Erythroblast (primary cell): ENCODE measurements at regions not wholly inside any gene's neighbourhood (a gene's known extent, or its start where the extent isn't known, plus 50 kb on each side); places are given as distances from the start of the nearest gene placed in this dataset.
"Not testable (repeated sequence)": the region's sequence is repeated elsewhere in the genome, so short reads cannot be mapped to it uniquely, and the experiment has no call there.

Experiments
- DNase-seq, 2 experiments: peaks; one replicate each; lab custom pipeline; 2025; lab: John Stamatoyannopoulos, UW
- GATA1 ChIP-seq: IDR thresholded peaks from 2 replicates; pipeline ENCODE4 v1.6.1; 2011; ENCODE audit warnings: low read depth, mild to moderate bottlenecking, control low read depth, low read length, moderate library complexity
- POLR2A ChIP-seq: IDR thresholded peaks from 2 replicates; pipeline ENCODE4 v1.6.1; 2011; ENCODE audit warnings: mild to moderate bottlenecking, low read length

GRCh38 chr13:44887515-44887914 is 101.8 kb downstream of the NUFIP1 start:
- TF ChIP-seq GATA1 (no peak), POLR2A (no peak)
- no peak for DNase-seq

GRCh38 chr13:44884076-44884729 is 105.1 kb downstream of the NUFIP1 start:
- TF ChIP-seq POLR2A, result no peak
- no peak for TF ChIP-seq GATA1
- no peak for DNase-seq

GRCh38 chr13:44879452-44880058 is 109.7 kb downstream of the NUFIP1 start:
- peak; percentile 9 to 27 for DNase-seq
- no peak for TF ChIP-seq POLR2A
- no peak for TF ChIP-seq GATA1

GRCh38 chr13:44876782-44877324 is 112.4 kb downstream of the NUFIP1 start:
- peak; percentile 32 to 38 for DNase-seq
- no peak for TF ChIP-seq GATA1
- TF ChIP-seq POLR2A, result no peak

GRCh38 chr13:44874886-44875630 is 114.2 kb downstream of the NUFIP1 start:
- DNase-seq, result no peak
- TF ChIP-seq POLR2A, result no peak
- no peak for TF ChIP-seq GATA1

GRCh38 chr13:44874176-44874575 is 115.1 kb downstream of the NUFIP1 start:
- TF ChIP-seq GATA1 (no peak), POLR2A (no peak)
- DNase-seq, result no peak

- TF ChIP-seq POLR2A, result no peak
- no peak for TF ChIP-seq GATA1
- DNase-seq, result no peak
These were observed 115.8 kb downstream of the NUFIP1 start for GRCh38 chr13:44873461-44873860.

- no peak for DNase-seq
- TF ChIP-seq POLR2A, result no peak
- TF ChIP-seq GATA1, result no peak
These were observed 116.5 kb downstream of the NUFIP1 start for GRCh38 chr13:44872751-44873150.

- DNase-seq, result no peak
- TF ChIP-seq POLR2A, result no peak
- no peak for TF ChIP-seq GATA1
These were observed 118.8 kb downstream of the NUFIP1 start for GRCh38 chr13:44870456-44870929.

- no peak for TF ChIP-seq POLR2A
- TF ChIP-seq GATA1, result no peak
- DNase-seq, result no peak
These were observed 120.1 kb downstream of the NUFIP1 start for GRCh38 chr13:44869167-44869566.

GRCh38 chr13:44868397-44868796 is 120.9 kb downstream of the NUFIP1 start:
- TF ChIP-seq GATA1, result no peak
- no peak for TF ChIP-seq POLR2A
- DNase-seq, result no peak

- TF ChIP-seq GATA1 (no peak), POLR2A (no peak)
- no peak for DNase-seq
These were observed 121.4 kb downstream of the NUFIP1 start for GRCh38 chr13:44867825-44868224.

- no peak for TF ChIP-seq POLR2A
- no peak for TF ChIP-seq GATA1
- no peak for DNase-seq
These were observed 122.8 kb downstream of the NUFIP1 start for GRCh38 chr13:44866411-44866911.

GRCh38 chr13:44865722-44866410 is 123.4 kb downstream of the NUFIP1 start:
- TF ChIP-seq GATA1 (no peak), POLR2A (no peak)
- no peak for DNase-seq

GRCh38 chr13:44863641-44864040 is 125.6 kb downstream of the NUFIP1 start:
- not testable (repeated sequence) for DNase-seq
